ENCODE measurements at regions not wholly inside any gene's neighbourhood (a gene's known extent, or its start where the extent isn't known, plus 50 kb on each side); places are given as distances from the start of the nearest gene placed in this dataset.

DNA sequence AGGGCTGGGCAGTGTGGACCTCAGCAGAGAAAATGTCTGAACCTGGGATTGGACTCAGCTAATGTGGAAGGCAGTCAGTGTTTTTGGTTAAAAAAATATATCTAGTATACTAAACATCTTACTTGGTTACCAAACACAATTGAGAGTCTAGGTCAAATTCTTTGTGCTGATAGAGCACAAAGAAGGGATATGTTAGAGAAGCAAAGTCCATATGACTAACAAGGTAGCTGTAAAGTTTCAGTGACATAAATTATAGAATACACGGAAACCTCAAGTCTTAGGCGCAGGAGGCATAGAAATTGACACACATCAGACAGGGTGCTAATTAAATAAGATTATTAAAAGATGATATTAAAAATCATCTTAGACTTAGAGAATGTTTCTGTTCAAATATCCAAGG, 718.3 kb downstream of the TLR4 start:
- TF ChIP-seq, protein P1, sequence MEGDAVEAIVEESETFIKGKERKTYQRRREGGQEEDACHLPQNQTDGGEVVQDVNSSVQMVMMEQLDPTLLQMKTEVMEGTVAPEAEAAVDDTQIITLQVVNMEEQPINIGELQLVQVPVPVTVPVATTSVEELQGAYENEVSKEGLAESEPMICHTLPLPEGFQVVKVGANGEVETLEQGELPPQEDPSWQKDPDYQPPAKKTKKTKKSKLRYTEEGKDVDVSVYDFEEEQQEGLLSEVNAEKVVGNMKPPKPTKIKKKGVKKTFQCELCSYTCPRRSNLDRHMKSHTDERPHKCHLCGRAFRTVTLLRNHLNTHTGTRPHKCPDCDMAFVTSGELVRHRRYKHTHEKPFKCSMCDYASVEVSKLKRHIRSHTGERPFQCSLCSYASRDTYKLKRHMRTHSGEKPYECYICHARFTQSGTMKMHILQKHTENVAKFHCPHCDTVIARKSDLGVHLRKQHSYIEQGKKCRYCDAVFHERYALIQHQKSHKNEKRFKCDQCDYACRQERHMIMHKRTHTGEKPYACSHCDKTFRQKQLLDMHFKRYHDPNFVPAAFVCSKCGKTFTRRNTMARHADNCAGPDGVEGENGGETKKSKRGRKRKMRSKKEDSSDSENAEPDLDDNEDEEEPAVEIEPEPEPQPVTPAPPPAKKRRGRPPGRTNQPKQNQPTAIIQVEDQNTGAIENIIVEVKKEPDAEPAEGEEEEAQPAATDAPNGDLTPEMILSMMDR (IDR thresholded peaks at IDR 0.05; ENCODE audit: insufficient read depth, low read length), result no peak
- TF ChIP-seq, protein P2, sequence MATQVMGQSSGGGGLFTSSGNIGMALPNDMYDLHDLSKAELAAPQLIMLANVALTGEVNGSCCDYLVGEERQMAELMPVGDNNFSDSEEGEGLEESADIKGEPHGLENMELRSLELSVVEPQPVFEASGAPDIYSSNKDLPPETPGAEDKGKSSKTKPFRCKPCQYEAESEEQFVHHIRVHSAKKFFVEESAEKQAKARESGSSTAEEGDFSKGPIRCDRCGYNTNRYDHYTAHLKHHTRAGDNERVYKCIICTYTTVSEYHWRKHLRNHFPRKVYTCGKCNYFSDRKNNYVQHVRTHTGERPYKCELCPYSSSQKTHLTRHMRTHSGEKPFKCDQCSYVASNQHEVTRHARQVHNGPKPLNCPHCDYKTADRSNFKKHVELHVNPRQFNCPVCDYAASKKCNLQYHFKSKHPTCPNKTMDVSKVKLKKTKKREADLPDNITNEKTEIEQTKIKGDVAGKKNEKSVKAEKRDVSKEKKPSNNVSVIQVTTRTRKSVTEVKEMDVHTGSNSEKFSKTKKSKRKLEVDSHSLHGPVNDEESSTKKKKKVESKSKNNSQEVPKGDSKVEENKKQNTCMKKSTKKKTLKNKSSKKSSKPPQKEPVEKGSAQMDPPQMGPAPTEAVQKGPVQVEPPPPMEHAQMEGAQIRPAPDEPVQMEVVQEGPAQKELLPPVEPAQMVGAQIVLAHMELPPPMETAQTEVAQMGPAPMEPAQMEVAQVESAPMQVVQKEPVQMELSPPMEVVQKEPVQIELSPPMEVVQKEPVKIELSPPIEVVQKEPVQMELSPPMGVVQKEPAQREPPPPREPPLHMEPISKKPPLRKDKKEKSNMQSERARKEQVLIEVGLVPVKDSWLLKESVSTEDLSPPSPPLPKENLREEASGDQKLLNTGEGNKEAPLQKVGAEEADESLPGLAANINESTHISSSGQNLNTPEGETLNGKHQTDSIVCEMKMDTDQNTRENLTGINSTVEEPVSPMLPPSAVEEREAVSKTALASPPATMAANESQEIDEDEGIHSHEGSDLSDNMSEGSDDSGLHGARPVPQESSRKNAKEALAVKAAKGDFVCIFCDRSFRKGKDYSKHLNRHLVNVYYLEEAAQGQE (IDR thresholded peaks at IDR 0.05; ENCODE audit: insufficient replicate concordance, low read depth), result no peak
- no peak for TF ChIP-seq GABPA (IDR thresholded peaks at IDR 0.05; ENCODE audit: low read depth)

Measured in HL-60 (cell line).